Coronary artery (tissue), 2 donors: ENCODE measurements at regions not wholly inside any gene's neighbourhood (a gene's known extent, or its start where the extent isn't known, plus 50 kb on each side); places are given as distances from the start of the nearest gene placed in this dataset.
A peak's percentile ranks its signal among the peaks of the same experiment; 100 is the strongest.
"Not testable (repeated sequence)": the region's sequence is repeated elsewhere in the genome, so short reads cannot be mapped to it uniquely, and the experiment has no call there.

ENCODE experiments used
- DNase-seq: peaks from one replicate; pipeline ENCODE4 v3.0.0-alpha.2; 2017; ENCODE audit warnings: low spot score
- H3K27ac ChIP-seq, 2 donors: fragments of 200-600 bp; sonication (generic); one replicate each; pipeline ENCODE4 v1.5.1; 2016 to 2019
- H3K4me3 ChIP-seq: fragments of 200-600 bp; sonication (generic); 2 replicates; pipeline ENCODE4 v1.5.1; 2016; ENCODE audit warnings: mild to moderate bottlenecking, moderate library complexity
- CTCF ChIP-seq: fragments of 200-600 bp; sonication (generic); IDR thresholded peaks from one replicate; pipeline ENCODE4 v1.5.1; 2019; ENCODE audit warnings: antibody characterized with exemption

DNA sequence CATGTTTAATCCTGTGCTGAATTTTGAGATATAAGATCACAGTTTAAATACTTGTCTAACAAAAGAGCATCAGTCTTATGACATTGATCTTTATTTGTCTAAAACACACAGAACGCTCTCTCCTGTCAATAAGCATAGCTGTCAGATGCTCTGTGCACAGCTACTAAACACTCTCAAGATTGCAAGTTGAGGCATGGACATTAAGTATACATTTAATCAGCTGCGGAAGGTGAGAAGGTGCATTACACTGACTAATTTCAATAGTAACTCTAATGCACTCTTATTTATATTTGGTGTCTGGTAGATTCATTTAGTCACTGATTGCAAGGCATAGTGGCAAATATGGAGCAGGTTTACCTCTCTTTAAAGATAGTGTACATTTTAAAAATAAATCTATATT, 580.3 kb upstream of the NRP1 start:
- Histone ChIP-seq H3K4me3 (no peak overlapping the region), H3K27ac (no peak overlapping the region)
- DNase-seq = no peak
- TF ChIP-seq CTCF = no peak

DNA sequence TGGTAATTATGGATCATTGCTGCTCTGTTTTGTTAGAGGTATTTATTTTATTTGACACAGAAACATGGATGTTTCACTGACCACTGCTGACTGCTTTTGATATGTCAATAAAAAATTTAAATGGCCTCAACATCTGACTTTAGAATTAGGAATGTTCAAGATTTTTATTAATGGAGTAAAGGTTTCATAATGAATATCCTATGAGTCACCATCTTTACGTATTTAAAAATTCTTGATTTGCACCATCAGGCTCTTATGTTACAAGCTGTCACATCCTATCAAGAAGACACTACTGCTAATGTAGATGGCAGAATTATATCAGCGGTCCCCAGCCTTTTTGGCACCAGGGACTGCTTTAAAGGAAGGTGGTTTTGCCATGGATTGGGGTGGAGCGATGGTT, 578.7 kb upstream of the NRP1 start:
- H3K4me3 ChIP-seq = no peak overlapping the region
- DNase-seq = no peak
- TF ChIP-seq CTCF = no peak
- H3K27ac ChIP-seq = no peak overlapping the region

DNA sequence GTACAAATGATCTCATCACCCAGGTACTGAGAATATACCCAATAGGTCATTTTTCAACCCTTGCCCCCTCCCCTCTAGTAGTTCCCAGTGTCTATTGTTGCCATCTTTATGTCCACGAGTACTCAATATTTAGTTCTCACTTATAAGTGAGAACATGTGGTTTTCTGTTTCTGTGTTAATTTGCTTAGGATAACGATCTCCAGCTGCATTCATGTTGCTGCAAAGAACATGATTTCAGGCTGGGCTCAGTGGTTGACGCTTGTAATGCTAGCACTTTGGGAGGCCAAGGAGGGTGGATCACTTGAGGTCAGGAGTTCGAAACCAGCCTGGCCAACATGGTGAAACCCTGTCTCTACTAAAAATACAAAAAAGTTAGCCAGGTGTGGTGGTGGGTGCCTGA, 575.0 kb upstream of the NRP1 start:
- not testable (repeated sequence) for H3K4me3 ChIP-seq, DNase-seq, H3K27ac ChIP-seq

- peak overlapping the region in 1 of 2 donors; percentile 72 for H3K27ac ChIP-seq
- no peak for DNase-seq
- H3K4me3 ChIP-seq = no peak overlapping the region
- TF ChIP-seq CTCF = no peak
These were observed 566.7 kb upstream of the NRP1 start for GRCh38 chr10:33901166-33901565.

DNA sequence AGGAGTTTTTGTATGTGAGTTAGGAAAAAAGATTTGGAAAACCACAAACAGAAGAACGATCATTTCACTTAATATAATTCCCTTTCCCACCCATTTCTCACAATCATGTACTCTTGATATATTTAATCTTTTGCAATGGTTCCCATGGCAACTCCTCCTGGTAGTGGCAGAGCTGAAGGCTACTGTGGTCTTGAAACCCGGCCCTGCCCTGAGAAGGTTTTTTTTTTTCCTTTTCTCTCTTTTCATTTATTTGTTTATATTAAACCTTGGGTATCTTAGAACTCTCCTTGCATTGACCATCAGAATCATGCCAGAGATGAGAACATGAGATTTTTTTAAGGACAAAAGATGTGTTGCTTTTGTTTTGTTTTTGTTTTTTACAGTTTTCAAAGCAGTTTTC, 566.1 kb upstream of the NRP1 start:
- TF ChIP-seq CTCF = no peak
- no peak overlapping the region for H3K4me3 ChIP-seq
- DNase-seq = no peak
- H3K27ac ChIP-seq = peak overlapping the region in 1 of 2 donors; percentile 72

DNA sequence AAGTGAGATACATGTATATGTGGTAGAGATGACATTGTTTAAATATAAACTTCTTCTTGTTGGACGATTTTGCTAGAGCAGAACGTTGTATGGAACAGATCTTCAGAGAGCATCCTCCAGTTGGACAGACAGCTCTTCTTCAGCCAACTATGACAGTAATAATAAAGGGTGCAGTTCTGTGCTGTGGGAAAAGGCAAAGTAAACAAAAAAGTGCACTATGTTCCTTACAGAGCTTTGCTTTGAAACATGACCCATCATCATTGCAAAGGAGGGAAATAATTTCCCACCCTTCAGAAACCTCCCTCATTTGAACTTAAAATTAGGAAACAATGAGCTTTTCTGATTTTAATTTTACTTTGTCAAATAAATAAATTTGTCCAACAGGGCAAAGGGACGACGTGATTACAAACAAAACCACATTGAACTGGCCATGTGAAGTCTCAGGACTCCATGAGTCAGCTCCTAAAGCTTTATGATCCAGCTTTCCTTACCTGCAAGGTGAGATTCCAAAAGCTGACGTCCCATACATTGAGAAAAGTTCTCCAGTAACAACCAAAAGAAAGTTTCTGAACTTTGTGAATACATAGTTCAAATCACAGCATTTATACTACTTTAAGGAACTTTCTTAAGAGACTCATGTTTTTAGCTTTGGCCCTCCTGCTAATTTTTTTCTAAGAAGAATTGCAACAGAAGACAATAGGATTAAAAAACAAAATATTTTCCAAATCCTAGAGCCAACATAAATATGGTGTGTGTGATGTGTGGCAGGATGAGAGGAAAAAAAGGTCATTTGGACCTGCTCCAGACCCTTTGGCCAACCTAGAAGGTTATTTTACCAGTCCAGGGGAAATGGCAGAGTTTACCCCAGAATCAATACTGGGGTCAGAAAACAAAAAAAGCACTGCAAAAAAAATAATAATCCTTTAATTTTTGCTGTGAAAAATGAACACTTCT, 565.4 kb upstream of the NRP1 start:
- no peak for DNase-seq
- Histone ChIP-seq H3K4me3 (no peak overlapping the region), H3K27ac (no peak overlapping the region)
- TF ChIP-seq CTCF = no peak

- Histone ChIP-seq H3K27ac (no peak overlapping the region), H3K4me3 (no peak overlapping the region)
- no peak for DNase-seq
- TF ChIP-seq CTCF = no peak
These were observed 562.9 kb upstream of the NRP1 start for GRCh38 chr10:33897291-33897752.
